IMR-90 (cell line): ENCODE measurements at regions not wholly inside any gene's neighbourhood (a gene's known extent, or its start where the extent isn't known, plus 50 kb on each side); places are given as distances from the start of the nearest gene placed in this dataset.

Source experiments
- ATAC-seq: fragments of 200-7000 bp; cut with Tn5 transposase; 2 replicates; pipeline ENCODE4 v1.9.1; 2020; ENCODE audit warnings: low read depth, mild to moderate bottlenecking, moderate library complexity
- BruUV-seq: library from RNA; stranded (reverse); fragments of 400-500 nt; replicated peaks from 2 replicates; lab custom pipeline; 2021; lab: Mats Ljungman, UMichigan
- CTCF ChIA-PET: fragments of 300-600 bp; formaldehyde crosslinking; extraction: SDS; loops from one replicate; lab custom pipeline; 2021; ENCODE audit warnings: antibody characterized with exemption; lab: Yijun Ruan, JAX
- POLR2A ChIA-PET: fragments of 300-600 bp; sonication (Branson Sonifier 250); formaldehyde crosslinking; loops from one replicate; lab custom pipeline; 2022; ENCODE audit warnings: antibody characterized with exemption; ENCODE audit not compliant: unreplicated experiment; lab: Charles Lee
- DNase-seq: peaks from one replicate; pipeline ENCODE4 v3.0.0; 2013
- H2AFZ ChIP-seq: replicated peaks from 2 replicates; pipeline ENCODE3; 2013; ENCODE audit warnings: low read length, mild to moderate bottlenecking; ENCODE audit not compliant: poor library complexity
- H2AK5ac ChIP-seq: 2 replicates; pipeline ENCODE4 v1.6.1; 2013; ENCODE audit warnings: low read depth, low read length, inconsistent platforms
- H2AK9ac ChIP-seq: replicated peaks from 2 replicates; pipeline ENCODE3; 2013; ENCODE audit warnings: mild to moderate bottlenecking, low read depth, low read length, moderate library complexity; ENCODE audit not compliant: poor library complexity
- H2BK120ac ChIP-seq: 2 replicates; pipeline ENCODE4 v1.6.1; 2013; ENCODE audit warnings: low read depth, low read length, inconsistent platforms
- H2BK15ac ChIP-seq: 3 replicates; pipeline ENCODE4 v1.6.1; 2013; ENCODE audit warnings: low read depth, low read length, inconsistent platforms
- H2BK20ac ChIP-seq: 2 replicates; pipeline ENCODE4 v1.6.1; 2013; ENCODE audit warnings: low read depth, mild to moderate bottlenecking, inconsistent platforms, low read length, moderate library complexity
- H2BK5ac ChIP-seq: 2 replicates; pipeline ENCODE4 v1.6.1; 2013; ENCODE audit warnings: mild to moderate bottlenecking, low read depth, low read length, inconsistent platforms; ENCODE audit not compliant: poor library complexity, severe bottlenecking
- H3K14ac ChIP-seq: replicated peaks from 2 replicates; pipeline ENCODE4 v1.6.1; 2013; ENCODE audit warnings: low read depth, low read length, inconsistent platforms
- H3K18ac ChIP-seq: 2 replicates; pipeline ENCODE4 v1.6.1; 2013; ENCODE audit warnings: low read depth, low read length, control low read depth
- H3K23ac ChIP-seq: 2 replicates; pipeline ENCODE4 v1.6.1; 2013; ENCODE audit warnings: low read depth, low read length, inconsistent platforms
- H3K27ac ChIP-seq: 2 replicates; pipeline ENCODE4 v1.5.1; 2013; ENCODE audit warnings: mild to moderate bottlenecking, control low read depth, low read length; ENCODE audit not compliant: insufficient read depth
- H3K27me3 ChIP-seq: 2 replicates; pipeline ENCODE4 v1.6.1; 2013; ENCODE audit warnings: low read length; ENCODE audit not compliant: control insufficient read depth, insufficient read depth
- H3K36me3 ChIP-seq: 2 replicates; pipeline ENCODE4 v1.6.1; 2013; ENCODE audit warnings: low read length, mixed read lengths; ENCODE audit not compliant: control insufficient read depth, insufficient read depth
- H3K4ac ChIP-seq: 2 replicates; pipeline ENCODE4 v1.6.1; 2013; ENCODE audit warnings: low read depth, low read length, inconsistent platforms
- H3K4me1 ChIP-seq: 2 replicates; pipeline ENCODE4 v1.6.1; 2013; ENCODE audit warnings: low read length, mixed read lengths; ENCODE audit not compliant: control insufficient read depth, insufficient read depth
- H3K4me2 ChIP-seq: 2 replicates; pipeline ENCODE4 v1.6.1; 2013; ENCODE audit warnings: low read depth, mild to moderate bottlenecking, control low read depth, low read length, moderate library complexity
- H3K4me3 ChIP-seq: 2 replicates; pipeline ENCODE4 v1.5.1; 2013; ENCODE audit warnings: low read depth, mild to moderate bottlenecking, control low read depth, low read length, moderate library complexity; ENCODE audit not compliant: insufficient read depth
- H3K56ac ChIP-seq: 2 replicates; pipeline ENCODE4 v1.6.1; 2013; ENCODE audit warnings: low read length, inconsistent platforms; ENCODE audit not compliant: insufficient read depth; ENCODE audit errors: extremely low read depth
- H3K79me1 ChIP-seq, 2 experiments: 2 replicates each; pipeline ENCODE4 v1.6.1; 2013; ENCODE audit warnings: low read length in 2 of 2, inconsistent platforms in 1 of 2, low read depth in 1 of 2
- H3K9ac ChIP-seq: 2 replicates; pipeline ENCODE4 v1.6.1; 2013; ENCODE audit warnings: low read depth, low read length, control low read depth
- H3K9me1 ChIP-seq: 2 replicates; pipeline ENCODE4 v1.6.1; 2013; ENCODE audit warnings: low read length, inconsistent platforms; ENCODE audit not compliant: insufficient read depth
- H3K9me3 ChIP-seq: 2 replicates; pipeline ENCODE4 v1.6.1; 2013; ENCODE audit warnings: low read length; ENCODE audit not compliant: control insufficient read depth, insufficient read depth
- H4K20me1 ChIP-seq: 2 replicates; pipeline ENCODE4 v1.6.1; 2013; ENCODE audit warnings: low read length, inconsistent platforms; ENCODE audit not compliant: insufficient read depth
- H4K5ac ChIP-seq: 2 replicates; pipeline ENCODE4 v1.6.1; 2013; ENCODE audit warnings: mild to moderate bottlenecking, low read depth, low read length, control low read depth
- H4K8ac ChIP-seq, 2 experiments: 2 replicates each; pipeline ENCODE4 v1.6.1; 2013; ENCODE audit warnings: low read depth in 2 of 2, low read length in 2 of 2, control low read depth in 1 of 2, inconsistent platforms in 1 of 2
- H4K91ac ChIP-seq: 2 replicates; pipeline ENCODE4 v1.6.1; 2013; ENCODE audit warnings: low read depth, low read length, inconsistent platforms; ENCODE audit not compliant: insufficient read depth
- BHLHE40 ChIP-seq: fragments of 150-350 bp; IDR thresholded peaks from 2 replicates; pipeline ENCODE4 v1.6.1; 2016; ENCODE audit warnings: mild to moderate bottlenecking, low read depth, low read length
- CEBPB ChIP-seq: IDR thresholded peaks from 2 replicates; pipeline ENCODE4 v1.6.1; 2012; ENCODE audit warnings: low read depth, low read length, improper control_type of control experiment
- CHD1 ChIP-seq: IDR thresholded peaks from 2 replicates; pipeline ENCODE4 v1.6.1; 2012; ENCODE audit warnings: low read depth, low read length, improper control_type of control experiment
- FOS ChIP-seq: fragments of 150-350 bp; IDR thresholded peaks from 2 replicates; pipeline ENCODE4 v1.6.1; 2016; ENCODE audit warnings: low read depth, low read length
- MAFK ChIP-seq: IDR thresholded peaks from 2 replicates; pipeline ENCODE4 v1.6.1; 2012; ENCODE audit warnings: low read depth, low read length, improper control_type of control experiment
- MXI1 ChIP-seq: IDR thresholded peaks from 2 replicates; pipeline ENCODE4 v1.6.1; 2012; ENCODE audit warnings: low read depth, mild to moderate bottlenecking, low read length, moderate library complexity, borderline replicate concordance
- NFE2L2 ChIP-seq: fragments of 150-350 bp; IDR thresholded peaks from 2 replicates; pipeline ENCODE4 v1.6.1; 2016; ENCODE audit warnings: low read depth, mild to moderate bottlenecking, low read length
- RCOR1 ChIP-seq: IDR thresholded peaks from 2 replicates; pipeline ENCODE4 v1.6.1; 2012; ENCODE audit warnings: mild to moderate bottlenecking, low read length, improper control_type of control experiment; ENCODE audit not compliant: insufficient replicate concordance
- RFX5 ChIP-seq: IDR thresholded peaks from 2 replicates; pipeline ENCODE4 v1.8.0; 2012; ENCODE audit warnings: low read depth, mild to moderate bottlenecking, low read length, moderate library complexity
- dilution Hi-C: fragments of 300-500 bp; cut with HindIII; formaldehyde crosslinking; loops from one replicate; pipeline ENCODE4 v1.14.3; 2018; ENCODE audit warnings: low sequenced_read_pairs; ENCODE audit not compliant: unreplicated experiment
- in situ Hi-C: fragments of 300-500 bp; cut with MboI; formaldehyde crosslinking; loops from 3 replicates; pipeline ENCODE4 v1.14.3; 2019; ENCODE audit warnings: low sequenced_read_pairs, inconsistent platforms, mixed read lengths
- intact Hi-C: fragments of 100-400 bp; cut with micrococcal nuclease; formaldehyde crosslinking; loops from 2 replicates; pipeline ENCODE4 v1.10.0; 2022

DNA sequence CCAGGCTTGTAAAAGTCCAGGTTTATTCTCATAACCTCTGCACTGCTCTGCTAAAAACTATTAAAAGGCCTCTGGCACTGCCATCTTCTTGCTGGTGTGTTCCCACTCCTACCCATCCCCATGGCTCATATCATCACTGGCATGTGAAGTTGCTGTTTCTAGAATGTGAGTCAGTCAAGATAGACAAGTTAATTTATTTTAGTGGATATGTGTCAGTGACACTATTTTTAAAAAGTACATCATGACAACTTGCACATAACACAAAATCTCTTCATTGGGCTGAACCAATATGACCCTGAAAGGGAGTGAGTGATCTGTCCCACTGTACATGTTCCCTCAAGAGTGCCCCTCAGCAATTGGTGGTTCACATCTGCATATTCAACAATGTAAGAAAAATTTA lies 299.7 kb downstream of the NFIB start:
- dilution Hi-C loops: no loop called here

More for the DNA sequence above, 299.7 kb downstream of the NFIB start:
- DNase-seq (no peak), ATAC-seq (no peak)
- H3K36me3 ChIP-seq: no peaks in the 10 kb centered on the region
- peaks cover 1% of the 10 kb centered on the region; the same call in 1 of the 2 replicates for H3K27me3 ChIP-seq
- H3K18ac ChIP-seq: no peak overlapping the region
- ChIA-PET CTCF (no interaction called here), POLR2A (no interaction called here)
- H4K8ac ChIP-seq: no peak overlapping the region
- no peaks in the 10 kb centered on the region for H3K9me1 ChIP-seq
- no peak overlapping the region for H4K5ac ChIP-seq
- no peak overlapping the region for H2BK15ac ChIP-seq
- H2AK5ac ChIP-seq: no peak overlapping the region
- no peaks in the 10 kb centered on the region for H4K20me1 ChIP-seq
- in situ Hi-C loops: no loop called here
- TF ChIP-seq BHLHE40 (no peak), FOS (no peak), NFE2L2 (no peak), CEBPB (no peak), RCOR1 (no peak), MAFK (no peak), RFX5 (no peak), MXI1 (no peak), CHD1 (no peak)
- no peak overlapping the region for H3K14ac ChIP-seq
- H3K27ac ChIP-seq: no peak overlapping the region
- H3K4me3 ChIP-seq: no peak overlapping the region
- H3K9me3 ChIP-seq: no peaks in the 10 kb centered on the region
- H3K79me1 ChIP-seq: no peaks in the 10 kb centered on the region
- no peak overlapping the region for H3K9ac ChIP-seq
- intact Hi-C loops: no loop called here
- H3K4ac ChIP-seq: no peak overlapping the region
- no peak overlapping the region for H2BK120ac ChIP-seq
- H3K56ac ChIP-seq: no peak overlapping the region
- H4K91ac ChIP-seq: no peak overlapping the region
- H3K4me1 ChIP-seq: no peaks in the 10 kb centered on the region
- no peak overlapping the region for H3K23ac ChIP-seq
- H2AFZ ChIP-seq: no peak overlapping the region
- no peak overlapping the region for H2AK9ac ChIP-seq
- H2BK20ac ChIP-seq: no peak overlapping the region
- BruUV-seq: no TSS peak
- H3K4me2 ChIP-seq: no peak overlapping the region
- no peak overlapping the region for H2BK5ac ChIP-seq
